IMR-90 (cell line): ENCODE measurements at regions not wholly inside any gene's neighbourhood (a gene's known extent, or its start where the extent isn't known, plus 50 kb on each side); places are given as distances from the start of the nearest gene placed in this dataset.

Experiments used
- ATAC-seq: fragments of 200-7000 bp; cut with Tn5 transposase; 2 replicates; pipeline ENCODE4 v1.9.1; 2020; ENCODE audit warnings: low read depth, mild to moderate bottlenecking, moderate library complexity
- BruUV-seq: library from RNA; stranded (reverse); fragments of 400-500 nt; replicated peaks from 2 replicates; lab custom pipeline; 2021; lab: Mats Ljungman, UMichigan
- CTCF ChIA-PET: fragments of 300-600 bp; formaldehyde crosslinking; extraction: SDS; loops from one replicate; lab custom pipeline; 2021; ENCODE audit warnings: antibody characterized with exemption; lab: Yijun Ruan, JAX
- POLR2A ChIA-PET: fragments of 300-600 bp; sonication (Branson Sonifier 250); formaldehyde crosslinking; loops from one replicate; lab custom pipeline; 2022; ENCODE audit warnings: antibody characterized with exemption; ENCODE audit not compliant: unreplicated experiment; lab: Charles Lee
- DNase-seq: peaks from one replicate; pipeline ENCODE4 v3.0.0; 2013
- H2AFZ ChIP-seq: replicated peaks from 2 replicates; pipeline ENCODE3; 2013; ENCODE audit warnings: low read length, mild to moderate bottlenecking; ENCODE audit not compliant: poor library complexity
- H2AK5ac ChIP-seq: 2 replicates; pipeline ENCODE4 v1.6.1; 2013; ENCODE audit warnings: low read depth, low read length, inconsistent platforms
- H2AK9ac ChIP-seq: replicated peaks from 2 replicates; pipeline ENCODE3; 2013; ENCODE audit warnings: mild to moderate bottlenecking, low read depth, low read length, moderate library complexity; ENCODE audit not compliant: poor library complexity
- H2BK120ac ChIP-seq: 2 replicates; pipeline ENCODE4 v1.6.1; 2013; ENCODE audit warnings: low read depth, low read length, inconsistent platforms
- H2BK15ac ChIP-seq: 3 replicates; pipeline ENCODE4 v1.6.1; 2013; ENCODE audit warnings: low read depth, low read length, inconsistent platforms
- H2BK20ac ChIP-seq: 2 replicates; pipeline ENCODE4 v1.6.1; 2013; ENCODE audit warnings: low read depth, mild to moderate bottlenecking, inconsistent platforms, low read length, moderate library complexity
- H2BK5ac ChIP-seq: 2 replicates; pipeline ENCODE4 v1.6.1; 2013; ENCODE audit warnings: mild to moderate bottlenecking, low read depth, low read length, inconsistent platforms; ENCODE audit not compliant: poor library complexity, severe bottlenecking
- H3K14ac ChIP-seq: replicated peaks from 2 replicates; pipeline ENCODE4 v1.6.1; 2013; ENCODE audit warnings: low read depth, low read length, inconsistent platforms
- H3K18ac ChIP-seq: 2 replicates; pipeline ENCODE4 v1.6.1; 2013; ENCODE audit warnings: low read depth, low read length, control low read depth
- H3K23ac ChIP-seq: 2 replicates; pipeline ENCODE4 v1.6.1; 2013; ENCODE audit warnings: low read depth, low read length, inconsistent platforms
- H3K27ac ChIP-seq: 2 replicates; pipeline ENCODE4 v1.5.1; 2013; ENCODE audit warnings: mild to moderate bottlenecking, control low read depth, low read length; ENCODE audit not compliant: insufficient read depth
- H3K27me3 ChIP-seq: 2 replicates; pipeline ENCODE4 v1.6.1; 2013; ENCODE audit warnings: low read length; ENCODE audit not compliant: control insufficient read depth, insufficient read depth
- H3K36me3 ChIP-seq: 2 replicates; pipeline ENCODE4 v1.6.1; 2013; ENCODE audit warnings: low read length, mixed read lengths; ENCODE audit not compliant: control insufficient read depth, insufficient read depth
- H3K4ac ChIP-seq: 2 replicates; pipeline ENCODE4 v1.6.1; 2013; ENCODE audit warnings: low read depth, low read length, inconsistent platforms
- H3K4me1 ChIP-seq: 2 replicates; pipeline ENCODE4 v1.6.1; 2013; ENCODE audit warnings: low read length, mixed read lengths; ENCODE audit not compliant: control insufficient read depth, insufficient read depth
- H3K4me2 ChIP-seq: 2 replicates; pipeline ENCODE4 v1.6.1; 2013; ENCODE audit warnings: low read depth, mild to moderate bottlenecking, control low read depth, low read length, moderate library complexity
- H3K4me3 ChIP-seq: 2 replicates; pipeline ENCODE4 v1.5.1; 2013; ENCODE audit warnings: low read depth, mild to moderate bottlenecking, control low read depth, low read length, moderate library complexity; ENCODE audit not compliant: insufficient read depth
- H3K56ac ChIP-seq: 2 replicates; pipeline ENCODE4 v1.6.1; 2013; ENCODE audit warnings: low read length, inconsistent platforms; ENCODE audit not compliant: insufficient read depth; ENCODE audit errors: extremely low read depth
- H3K79me1 ChIP-seq, 2 experiments: 2 replicates each; pipeline ENCODE4 v1.6.1; 2013; ENCODE audit warnings: low read length in 2 of 2, inconsistent platforms in 1 of 2, low read depth in 1 of 2
- H3K9ac ChIP-seq: 2 replicates; pipeline ENCODE4 v1.6.1; 2013; ENCODE audit warnings: low read depth, low read length, control low read depth
- H3K9me1 ChIP-seq: 2 replicates; pipeline ENCODE4 v1.6.1; 2013; ENCODE audit warnings: low read length, inconsistent platforms; ENCODE audit not compliant: insufficient read depth
- H3K9me3 ChIP-seq: 2 replicates; pipeline ENCODE4 v1.6.1; 2013; ENCODE audit warnings: low read length; ENCODE audit not compliant: control insufficient read depth, insufficient read depth
- H4K20me1 ChIP-seq: 2 replicates; pipeline ENCODE4 v1.6.1; 2013; ENCODE audit warnings: low read length, inconsistent platforms; ENCODE audit not compliant: insufficient read depth
- H4K5ac ChIP-seq: 2 replicates; pipeline ENCODE4 v1.6.1; 2013; ENCODE audit warnings: mild to moderate bottlenecking, low read depth, low read length, control low read depth
- H4K8ac ChIP-seq, 2 experiments: 2 replicates each; pipeline ENCODE4 v1.6.1; 2013; ENCODE audit warnings: low read depth in 2 of 2, low read length in 2 of 2, control low read depth in 1 of 2, inconsistent platforms in 1 of 2
- H4K91ac ChIP-seq: 2 replicates; pipeline ENCODE4 v1.6.1; 2013; ENCODE audit warnings: low read depth, low read length, inconsistent platforms; ENCODE audit not compliant: insufficient read depth
- MXI1 ChIP-seq: IDR thresholded peaks from 2 replicates; pipeline ENCODE4 v1.6.1; 2012; ENCODE audit warnings: low read depth, mild to moderate bottlenecking, low read length, moderate library complexity, borderline replicate concordance
- NFE2L2 ChIP-seq: fragments of 150-350 bp; IDR thresholded peaks from 2 replicates; pipeline ENCODE4 v1.6.1; 2016; ENCODE audit warnings: low read depth, mild to moderate bottlenecking, low read length
- SMC3 ChIP-seq: fragments of 150-350 bp; IDR thresholded peaks from 2 replicates; pipeline ENCODE4 v1.6.1; 2016; ENCODE audit warnings: low read depth, mild to moderate bottlenecking, antibody characterized with exemption, low read length, moderate library complexity
- WGBS, 2 experiments: methylation state at CpG; one replicate each; pipeline versions ENCODE4 v1.1.5 to v1.1.7; 2013; ENCODE audit warnings: missing lambda C conversion rate in 2 of 2; ENCODE audit not compliant: insufficient read length in 1 of 2; ENCODE audit errors: extremely low coverage in 2 of 2; 5-methylcytosine and 5-hydroxymethylcytosine counted together
- dilution Hi-C: fragments of 300-500 bp; cut with HindIII; formaldehyde crosslinking; loops from one replicate; pipeline ENCODE4 v1.14.3; 2018; ENCODE audit warnings: low sequenced_read_pairs; ENCODE audit not compliant: unreplicated experiment
- in situ Hi-C: fragments of 300-500 bp; cut with MboI; formaldehyde crosslinking; loops from 3 replicates; pipeline ENCODE4 v1.14.3; 2019; ENCODE audit warnings: low sequenced_read_pairs, inconsistent platforms, mixed read lengths
- intact Hi-C: fragments of 100-400 bp; cut with micrococcal nuclease; formaldehyde crosslinking; loops from 2 replicates; pipeline ENCODE4 v1.10.0; 2022
- TF ChIP-seq, protein P1 (sequence below): fragments of 150-350 bp; IDR thresholded peaks from 2 replicates; pipeline ENCODE4 v1.6.1; 2017; ENCODE audit warnings: mild to moderate bottlenecking, antibody characterized with exemption, low read length, low read depth

DNA sequence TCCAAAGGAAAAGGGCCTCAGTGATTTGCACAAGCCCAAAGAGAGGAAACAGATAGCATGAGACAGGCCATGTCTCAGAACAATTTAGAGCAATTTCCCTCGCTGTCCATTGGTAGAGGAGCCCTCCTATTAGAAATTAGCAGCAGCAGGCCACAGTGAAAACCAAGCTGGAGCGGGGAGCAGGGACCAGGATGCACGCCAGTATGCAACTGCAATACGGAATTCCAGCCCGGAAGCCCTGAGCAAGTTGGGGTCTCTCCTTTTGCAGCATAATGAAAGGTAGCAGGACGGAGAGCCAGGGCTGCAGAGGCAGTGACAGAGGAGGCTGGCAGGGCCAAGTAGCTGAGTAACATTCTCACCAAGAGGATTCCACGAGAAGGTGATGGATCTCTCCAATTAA lies 84.9 kb upstream of the CLMN start:
- no TSS peak for BruUV-seq
- no peaks in the 10 kb centered on the region for H3K4me1 ChIP-seq
- H3K27me3 ChIP-seq = peaks cover 4% of the 10 kb centered on the region; the same call in 1 of the 2 replicates
- H3K36me3 ChIP-seq = no peaks in the 10 kb centered on the region
- no peak overlapping the region for H2BK20ac ChIP-seq
- no peaks in the 10 kb centered on the region for H3K9me3 ChIP-seq
- ChIA-PET CTCF (no interaction called here), POLR2A (no interaction called here)
- H4K20me1 ChIP-seq = no peaks in the 10 kb centered on the region
- H4K5ac ChIP-seq = no peak overlapping the region
- H3K56ac ChIP-seq = no peak overlapping the region
- no peak overlapping the region for H2BK120ac ChIP-seq
- no peak overlapping the region for H3K27ac ChIP-seq
- no peak overlapping the region for H3K9ac ChIP-seq
- H2AFZ ChIP-seq = no peak overlapping the region
- intact Hi-C loops (no loop called here), dilution Hi-C loops (no loop called here), in situ Hi-C loops (no loop called here)
- H3K4me3 ChIP-seq = no peak overlapping the region
- no peak overlapping the region for H2BK15ac ChIP-seq
- H3K18ac ChIP-seq = no peak overlapping the region
- no peak overlapping the region for H3K4me2 ChIP-seq
- H3K4ac ChIP-seq = no peak overlapping the region
- no peak overlapping the region for H4K8ac ChIP-seq
- H4K91ac ChIP-seq = no peak overlapping the region
- no peak overlapping the region for H3K14ac ChIP-seq
- H2AK5ac ChIP-seq = no peak overlapping the region
- no peak for ATAC-seq
- DNase-seq = no peak
- H3K23ac ChIP-seq = no peak overlapping the region
- H3K79me1 ChIP-seq = no peaks in the 10 kb centered on the region
- no peak for TF ChIP-seq NFE2L2
- no peak for TF ChIP-seq MXI1
- no peak for TF ChIP-seq SMC3
- TF ChIP-seq, protein P1, sequence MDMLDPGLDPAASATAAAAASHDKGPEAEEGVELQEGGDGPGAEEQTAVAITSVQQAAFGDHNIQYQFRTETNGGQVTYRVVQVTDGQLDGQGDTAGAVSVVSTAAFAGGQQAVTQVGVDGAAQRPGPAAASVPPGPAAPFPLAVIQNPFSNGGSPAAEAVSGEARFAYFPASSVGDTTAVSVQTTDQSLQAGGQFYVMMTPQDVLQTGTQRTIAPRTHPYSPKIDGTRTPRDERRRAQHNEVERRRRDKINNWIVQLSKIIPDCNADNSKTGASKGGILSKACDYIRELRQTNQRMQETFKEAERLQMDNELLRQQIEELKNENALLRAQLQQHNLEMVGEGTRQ = no peak
- WGBS, 2 experiments = 39% methylated on average over 5 of the region's 7 CpGs; no CpG with 5 or more reads in 1 of the 2 experiments
- no peaks in the 10 kb centered on the region for H3K9me1 ChIP-seq
- H2AK9ac ChIP-seq = no peak overlapping the region
- no peak overlapping the region for H2BK5ac ChIP-seq
